ENCODE measurements at regions not wholly inside any gene's neighbourhood (a gene's known extent, or its start where the extent isn't known, plus 50 kb on each side); places are given as distances from the start of the nearest gene placed in this dataset.

GRCh38 chr5:57338868-57339340, 143.7 kb downstream of the ACTBL2 start:
- DNase-seq (ENCODE audit: low read depth in 4 of 4, low spot score in 3 of 4) = no peak

GRCh38 chr5:57338068-57338867, 144.3 kb downstream of the ACTBL2 start:
- DNase-seq (ENCODE audit: low read depth in 4 of 4, low spot score in 3 of 4) = no peak

- DNase-seq (ENCODE audit: low read depth in 4 of 4, low spot score in 3 of 4) = no peak
Measured at GRCh38 chr5:57335092-57335660, 147.4 kb downstream of the ACTBL2 start.

GRCh38 chr5:57334475-57334874, 148.1 kb downstream of the ACTBL2 start:
- DNase-seq (ENCODE audit: low read depth in 4 of 4, low spot score in 3 of 4) = no peak

GRCh38 chr5:57332361-57332760, 150.2 kb downstream of the ACTBL2 start:
- no peak for DNase-seq (ENCODE audit: low read depth in 4 of 4, low spot score in 3 of 4)

GRCh38 chr5:57327561-57328367, 153.9 kb downstream of the GPBP1 start:
- no peak for DNase-seq (ENCODE audit: low read depth in 4 of 4, low spot score in 3 of 4)

GRCh38 chr5:57325678-57326397, 152.0 kb downstream of the GPBP1 start:
- no peak for DNase-seq (ENCODE audit: low read depth in 4 of 4, low spot score in 3 of 4)

GRCh38 chr5:57324861-57325260, 151.0 kb downstream of the GPBP1 start:
- DNase-seq (ENCODE audit: low read depth in 4 of 4, low spot score in 3 of 4) = no peak

GRCh38 chr5:57324181-57324580, 150.3 kb downstream of the GPBP1 start:
- DNase-seq (ENCODE audit: low read depth in 4 of 4, low spot score in 3 of 4) = no peak

GRCh38 chr5:57320582-57320981, 146.7 kb downstream of the GPBP1 start:
- DNase-seq (ENCODE audit: low read depth in 4 of 4, low spot score in 3 of 4) = no peak

- no peak for DNase-seq (ENCODE audit: low read depth in 4 of 4, low spot score in 3 of 4)
Measured at GRCh38 chr5:57319628-57320027, 145.8 kb downstream of the GPBP1 start.

- DNase-seq (ENCODE audit: low read depth in 4 of 4, low spot score in 3 of 4) = no peak
Measured at GRCh38 chr5:57318251-57318650, 144.4 kb downstream of the GPBP1 start.

GRCh38 chr5:57317341-57317740, 143.5 kb downstream of the GPBP1 start:
- no peak for DNase-seq (ENCODE audit: low read depth in 4 of 4, low spot score in 3 of 4)

GRCh38 chr5:57316798-57317327, 143.0 kb downstream of the GPBP1 start:
- DNase-seq (ENCODE audit: low read depth in 4 of 4, low spot score in 3 of 4) = no peak

GRCh38 chr5:57315941-57316340, 142.1 kb downstream of the GPBP1 start:
- DNase-seq (ENCODE audit: low read depth in 4 of 4, low spot score in 3 of 4) = no peak
